Stomach (tissue), 8 donors: ENCODE measurements at regions not wholly inside any gene's neighbourhood (a gene's known extent, or its start where the extent isn't known, plus 50 kb on each side); places are given as distances from the start of the nearest gene placed in this dataset.

ENCODE experiments used
- DNase-seq, 2 donors: peaks; one replicate each; pipeline versions ENCODE4 v3.0.0 to v3.0.0-alpha.2; 2013 to 2019
- H3K27ac ChIP-seq, 5 donors: fragments of 200-600 bp in 4 of 5; sonication (generic) in 4 of 5; one replicate each; pipeline ENCODE4 v1.5.1; 2013 to 2019; ENCODE audit warnings: mild to moderate bottlenecking in 1 of 5, moderate library complexity in 1 of 5
- H3K27me3 ChIP-seq, 3 donors: fragments of 200-600 bp; sonication (generic); one replicate each; pipeline ENCODE4 v1.5.1; 2017 to 2019; ENCODE audit warnings: mixed run types in 1 of 3
- H3K36me3 ChIP-seq, 4 donors: fragments of 200-600 bp; sonication (generic); 1 replicate in 3 of 4; 2 replicates in 1 of 4; pipeline ENCODE4 v1.5.1; 2016 to 2019
- H3K4me1 ChIP-seq, 4 donors: fragments of 200-600 bp; sonication (generic); one replicate each; pipeline ENCODE4 v1.5.1; 2016 to 2019
- H3K4me3 ChIP-seq, 4 donors: fragments of 200-600 bp; sonication (generic) in 3 of 4; one replicate each; pipeline ENCODE4 v1.5.1; 2016 to 2019; ENCODE audit warnings: mild to moderate bottlenecking in 1 of 4
- H3K9me3 ChIP-seq, 4 donors: fragments of 200-600 bp; sonication (generic); one replicate each; pipeline ENCODE4 v1.5.1; 2016 to 2019
- CTCF ChIP-seq, 7 experiments: fragments of 450-650 bp in 4 of 7; fragments of 200-600 bp in 3 of 7; sonication (generic) in 3 of 7; IDR thresholded peaks; one replicate each; pipeline ENCODE4 v1.5.1; 2016 to 2019; ENCODE audit warnings: antibody characterized with exemption in 7 of 7, control low read depth in 2 of 7, mild to moderate bottlenecking in 1 of 7
- EP300 ChIP-seq: sonication (generic); formaldehyde crosslinking; IDR thresholded peaks from one replicate; pipeline ENCODE4 v1.6.1; 2017; ENCODE audit warnings: antibody characterized with exemption
- POLR2A ChIP-seq, 4 donors: fragments of 450-650 bp; IDR thresholded peaks; one replicate each; pipeline ENCODE4 v1.6.1; 2016; ENCODE audit warnings: antibody characterized with exemption in 4 of 4, control low read depth in 2 of 4, mild to moderate bottlenecking in 1 of 4, moderate library complexity in 1 of 4
- POLR2AphosphoS5 ChIP-seq, 3 donors: sonication (generic); formaldehyde crosslinking; IDR thresholded peaks; one replicate each; pipeline ENCODE4 v1.6.1; 2016; ENCODE audit warnings: antibody characterized with exemption in 3 of 3
- WGBS, 5 donors: extraction: QIAGEN DNeasy Blood & Tissue Kit in 3 of 5; methylation state at CpG; one replicate each; pipeline versions ENCODE4 v1.1.5 to v1.1.7; 2013 to 2018; 5-methylcytosine and 5-hydroxymethylcytosine counted together
- intact Hi-C: fragments of 100-400 bp; cut with DNase I; formaldehyde crosslinking; loops from one replicate; pipeline ENCODE4 v1.15.1; 2023; ENCODE audit warnings: low total_unique reads
- donor health status: healthy with polysubstance abuse.
- donor health status: Bipolar disorder and iron deficiency.
- donor health status: healthy.

DNA sequence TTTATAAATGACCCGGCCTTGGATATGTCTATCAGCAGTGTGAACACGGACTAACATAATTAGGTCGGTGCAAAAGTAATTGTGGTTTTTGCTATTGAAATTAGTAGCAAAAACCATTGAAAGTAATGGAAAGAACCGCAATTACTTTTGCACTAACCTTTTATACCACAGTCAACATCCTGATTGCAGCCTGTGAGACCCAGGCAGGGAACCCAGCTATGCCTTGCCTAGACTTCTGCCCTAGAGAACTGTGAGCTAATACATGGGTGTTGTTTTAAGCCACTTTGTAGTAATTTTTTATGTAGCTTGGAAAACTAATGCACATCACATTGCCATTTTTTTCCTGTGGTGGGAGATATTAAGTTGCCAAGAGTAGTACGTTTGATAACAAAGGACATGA lies 120.7 kb downstream of the SCG2 start:
- no peak for DNase-seq
- no peaks in the 10 kb centered on the region for H3K27me3 ChIP-seq
- H3K4me1 ChIP-seq, result no peaks in the 10 kb centered on the region
- intact Hi-C loops, result no loop called here
- WGBS, 5 donors, result 83 to 89% (median 88%) methylated on average over 5 of the region's 5 CpGs
- no peak overlapping the region for H3K27ac ChIP-seq
- no peaks in the 10 kb centered on the region for H3K9me3 ChIP-seq
- no peaks in the 10 kb centered on the region for H3K36me3 ChIP-seq
- no peak overlapping the region for H3K4me3 ChIP-seq
- TF ChIP-seq EP300 (no peak), CTCF (IDR thresholded peaks at IDR 0.05) (no peak), POLR2A (IDR thresholded peaks at IDR 0.05) (no peak), POLR2AphosphoS5 (IDR thresholded peaks at IDR 0.05) (no peak)

GRCh38 chr2:223486751-223487150 lies 115.4 kb downstream of the SCG2 start:
- no peaks in the 10 kb centered on the region for H3K36me3 ChIP-seq
- intact Hi-C loops, result no loop called here
- TF ChIP-seq POLR2AphosphoS5 (IDR thresholded peaks at IDR 0.05) (no peak), CTCF (IDR thresholded peaks at IDR 0.05) (no peak), POLR2A (IDR thresholded peaks at IDR 0.05) (no peak), EP300 (no peak)
- DNase-seq, result no peak
- H3K9me3 ChIP-seq, result no peaks in the 10 kb centered on the region
- no peak overlapping the region for H3K27ac ChIP-seq
- H3K4me1 ChIP-seq, result no peaks in the 10 kb centered on the region
- no peaks in the 10 kb centered on the region for H3K27me3 ChIP-seq
- no peak overlapping the region for H3K4me3 ChIP-seq

GRCh38 chr2:223487214-223487846 lies 114.8 kb downstream of the SCG2 start:
- intact Hi-C loops, result no loop called here
- Histone ChIP-seq H3K4me3 (no peak overlapping the region), H3K36me3 (no peaks in the 10 kb centered on the region), H3K27ac (no peak overlapping the region), H3K4me1 (no peaks in the 10 kb centered on the region), H3K27me3 (no peaks in the 10 kb centered on the region), H3K9me3 (no peaks in the 10 kb centered on the region)
- TF ChIP-seq POLR2AphosphoS5 (IDR thresholded peaks at IDR 0.05) (no peak), POLR2A (IDR thresholded peaks at IDR 0.05) (no peak), EP300 (no peak), CTCF (IDR thresholded peaks at IDR 0.05) (no peak)
- DNase-seq, result no peak
- WGBS, 5 donors, result 67 to 75% (median 68%) methylated on average over 2 of the region's 2 CpGs

GRCh38 chr2:223488814-223489213 lies 113.3 kb downstream of the SCG2 start:
- no peaks in the 10 kb centered on the region for H3K4me1 ChIP-seq
- H3K4me3 ChIP-seq, result no peak overlapping the region
- peak in 1 of 2 donors; percentile 28 for DNase-seq
- H3K27me3 ChIP-seq, result no peaks in the 10 kb centered on the region
- H3K27ac ChIP-seq, result no peak overlapping the region
- no peaks in the 10 kb centered on the region for H3K9me3 ChIP-seq
- H3K36me3 ChIP-seq, result no peaks in the 10 kb centered on the region
- WGBS, 5 donors, result 25 to 39% (median 31%) methylated on average over 4 of the region's 4 CpGs
- no peak for TF ChIP-seq POLR2AphosphoS5 (IDR thresholded peaks at IDR 0.05)
- TF ChIP-seq CTCF (IDR thresholded peaks at IDR 0.05), result no peak
- no peak for TF ChIP-seq EP300
- TF ChIP-seq POLR2A (IDR thresholded peaks at IDR 0.05), result no peak
- intact Hi-C loops, result no loop called here
